Liver (tissue), 7 donors: ENCODE measurements at regions not wholly inside any gene's neighbourhood (a gene's known extent, or its start where the extent isn't known, plus 50 kb on each side); places are given as distances from the start of the nearest gene placed in this dataset.

Source experiments
- DNase-seq: peaks from one replicate; pipeline ENCODE4 v3.0.0-alpha.2; 2017; ENCODE audit warnings: low spot score
- H3K27ac ChIP-seq, 2 donors: one replicate each; pipeline ENCODE4 v1.7.0; 2013; ENCODE audit warnings: inconsistent platforms in 2 of 2, low read length in 2 of 2, control low read depth in 1 of 2, low read depth in 1 of 2, mild to moderate bottlenecking in 1 of 2
- H3K27me3 ChIP-seq, 4 donors: one replicate each; pipeline versions ENCODE4 v1.6.1 to v1.7.0; 2013; ENCODE audit warnings: low read length in 3 of 4, inconsistent platforms in 1 of 4, mild to moderate bottlenecking in 1 of 4, moderate library complexity in 1 of 4; ENCODE audit not compliant: control insufficient read depth in 4 of 4, insufficient read depth in 4 of 4
- H3K36me3 ChIP-seq, 4 donors: one replicate each; pipeline versions ENCODE4 v1.6.1 to v1.7.0; 2013; ENCODE audit warnings: low read length in 3 of 4, mild to moderate bottlenecking in 3 of 4, low read depth in 1 of 4, moderate library complexity in 1 of 4; ENCODE audit not compliant: control insufficient read depth in 4 of 4, insufficient read depth in 3 of 4
- H3K4me1 ChIP-seq, 4 donors: one replicate each; pipeline versions ENCODE4 v1.6.1 to v1.7.0; 2013; ENCODE audit warnings: low read length in 3 of 4, mild to moderate bottlenecking in 3 of 4, moderate library complexity in 1 of 4; ENCODE audit not compliant: control insufficient read depth in 4 of 4, insufficient read depth in 4 of 4
- H3K4me3 ChIP-seq, 3 donors: one replicate each; pipeline versions ENCODE4 v1.6.1 to v1.7.0; 2013; ENCODE audit warnings: low read length in 3 of 3, control low read depth in 1 of 3, low read depth in 1 of 3, mild to moderate bottlenecking in 1 of 3
- H3K9ac ChIP-seq, 2 donors: one replicate each; pipeline ENCODE4 v1.7.0; 2013; ENCODE audit warnings: low read length in 2 of 2, mild to moderate bottlenecking in 2 of 2, moderate library complexity in 2 of 2, control low read depth in 1 of 2, low read depth in 1 of 2
- H3K9me3 ChIP-seq, 4 donors: one replicate each; pipeline versions ENCODE4 v1.6.1 to v1.7.0; 2013; ENCODE audit warnings: low read length in 3 of 4; ENCODE audit not compliant: control insufficient read depth in 4 of 4
- EGR1 ChIP-seq, 2 donors: IDR thresholded peaks; 2 replicates each; pipeline ENCODE4 v1.6.1; 2016 to 2018; ENCODE audit warnings: antibody characterized with exemption in 2 of 2, low read depth in 2 of 2
- FOXA1 ChIP-seq: IDR thresholded peaks from 2 replicates; pipeline ENCODE4 v1.6.1; 2016; ENCODE audit warnings: antibody characterized with exemption
- FOXA2 ChIP-seq: IDR thresholded peaks from 2 replicates; pipeline ENCODE4 v1.6.1; 2016; ENCODE audit warnings: antibody characterized with exemption
- GABPA ChIP-seq, 2 donors: IDR thresholded peaks in 1 of 2; conservative IDR thresholded peaks in 1 of 2; 2 replicates each; pipeline ENCODE4 v1.6.1; 2016; ENCODE audit warnings: antibody characterized with exemption in 2 of 2, mild to moderate bottlenecking in 1 of 2, moderate library complexity in 1 of 2
- HNF4G ChIP-seq: IDR thresholded peaks from 2 replicates; pipeline ENCODE4 v1.6.1; 2016; ENCODE audit warnings: antibody characterized with exemption
- JUND ChIP-seq, 2 donors: IDR thresholded peaks; 2 replicates each; pipeline ENCODE4 v1.6.1; 2016; ENCODE audit warnings: antibody characterized with exemption in 2 of 2
- NR2F2 ChIP-seq: IDR thresholded peaks from 2 replicates; pipeline ENCODE4 v1.6.1; 2016; ENCODE audit warnings: antibody characterized with exemption
- RXRA ChIP-seq, 2 donors: IDR thresholded peaks; 2 replicates each; pipeline ENCODE4 v1.6.1; 2017 to 2018; ENCODE audit warnings: antibody characterized with exemption in 2 of 2, mild to moderate bottlenecking in 1 of 2
- SP1 ChIP-seq: IDR thresholded peaks from 2 replicates; pipeline ENCODE4 v1.6.1; 2018; ENCODE audit warnings: antibody characterized with exemption, mild to moderate bottlenecking
- YY1 ChIP-seq: IDR thresholded peaks from 2 replicates; pipeline ENCODE4 v1.6.1; 2016; ENCODE audit warnings: antibody characterized with exemption, mild to moderate bottlenecking
- WGBS: extraction: QIAGEN DNeasy Blood & Tissue Kit; methylation state at CpG from one replicate; pipeline ENCODE4 v1.1.7; 2013; 5-methylcytosine and 5-hydroxymethylcytosine counted together
- TF ChIP-seq, protein P1 (sequence below): IDR thresholded peaks from 2 replicates; pipeline ENCODE4 v1.6.1; 2016; ENCODE audit warnings: antibody characterized with exemption
- TF ChIP-seq, protein P2 (sequence below): IDR thresholded peaks from 2 replicates; pipeline ENCODE4 v1.6.1; 2016; ENCODE audit warnings: antibody characterized with exemption, mild to moderate bottlenecking
- TF ChIP-seq, protein P3 (sequence below): IDR thresholded peaks from 2 replicates; pipeline ENCODE4 v1.6.1; 2016; ENCODE audit warnings: antibody characterized with exemption
- TF ChIP-seq, protein P4 (sequence below): IDR thresholded peaks from 2 replicates; pipeline ENCODE4 v1.6.1; 2016; ENCODE audit warnings: antibody characterized with exemption
- donor health status: healthy.
- donor health status: healthy.
- donor health status: healthy.
- donor health status: healthy.

DNA sequence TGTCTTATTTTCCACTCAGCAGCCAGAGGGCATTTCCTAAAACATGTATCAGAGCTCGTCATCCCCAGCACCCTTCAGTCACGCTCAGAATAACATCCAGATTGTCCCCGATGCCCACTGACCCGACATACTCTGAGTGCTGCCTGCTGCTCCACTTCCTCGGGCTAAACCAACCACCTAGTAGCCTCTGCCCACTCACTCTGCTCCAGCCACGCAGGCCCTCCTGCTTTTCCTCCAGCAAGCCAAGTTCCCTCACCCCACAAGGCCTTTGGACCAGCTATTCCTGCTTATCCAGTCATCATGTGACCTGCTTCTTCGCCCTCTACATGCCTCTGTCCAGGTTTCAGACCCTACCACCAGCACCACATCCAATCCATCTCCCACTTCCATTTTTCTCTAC is 454.2 kb downstream of the CD83 start:
- TF ChIP-seq, protein P1, sequence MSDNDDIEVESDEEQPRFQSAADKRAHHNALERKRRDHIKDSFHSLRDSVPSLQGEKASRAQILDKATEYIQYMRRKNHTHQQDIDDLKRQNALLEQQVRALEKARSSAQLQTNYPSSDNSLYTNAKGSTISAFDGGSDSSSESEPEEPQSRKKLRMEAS: no peak
- TF ChIP-seq, protein P2, sequence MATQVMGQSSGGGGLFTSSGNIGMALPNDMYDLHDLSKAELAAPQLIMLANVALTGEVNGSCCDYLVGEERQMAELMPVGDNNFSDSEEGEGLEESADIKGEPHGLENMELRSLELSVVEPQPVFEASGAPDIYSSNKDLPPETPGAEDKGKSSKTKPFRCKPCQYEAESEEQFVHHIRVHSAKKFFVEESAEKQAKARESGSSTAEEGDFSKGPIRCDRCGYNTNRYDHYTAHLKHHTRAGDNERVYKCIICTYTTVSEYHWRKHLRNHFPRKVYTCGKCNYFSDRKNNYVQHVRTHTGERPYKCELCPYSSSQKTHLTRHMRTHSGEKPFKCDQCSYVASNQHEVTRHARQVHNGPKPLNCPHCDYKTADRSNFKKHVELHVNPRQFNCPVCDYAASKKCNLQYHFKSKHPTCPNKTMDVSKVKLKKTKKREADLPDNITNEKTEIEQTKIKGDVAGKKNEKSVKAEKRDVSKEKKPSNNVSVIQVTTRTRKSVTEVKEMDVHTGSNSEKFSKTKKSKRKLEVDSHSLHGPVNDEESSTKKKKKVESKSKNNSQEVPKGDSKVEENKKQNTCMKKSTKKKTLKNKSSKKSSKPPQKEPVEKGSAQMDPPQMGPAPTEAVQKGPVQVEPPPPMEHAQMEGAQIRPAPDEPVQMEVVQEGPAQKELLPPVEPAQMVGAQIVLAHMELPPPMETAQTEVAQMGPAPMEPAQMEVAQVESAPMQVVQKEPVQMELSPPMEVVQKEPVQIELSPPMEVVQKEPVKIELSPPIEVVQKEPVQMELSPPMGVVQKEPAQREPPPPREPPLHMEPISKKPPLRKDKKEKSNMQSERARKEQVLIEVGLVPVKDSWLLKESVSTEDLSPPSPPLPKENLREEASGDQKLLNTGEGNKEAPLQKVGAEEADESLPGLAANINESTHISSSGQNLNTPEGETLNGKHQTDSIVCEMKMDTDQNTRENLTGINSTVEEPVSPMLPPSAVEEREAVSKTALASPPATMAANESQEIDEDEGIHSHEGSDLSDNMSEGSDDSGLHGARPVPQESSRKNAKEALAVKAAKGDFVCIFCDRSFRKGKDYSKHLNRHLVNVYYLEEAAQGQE: no peak
- TF ChIP-seq RXRA (IDR thresholded peaks at IDR 0.05): no peak
- TF ChIP-seq EGR1 (IDR thresholded peaks at IDR 0.05; ENCODE audit: low read depth in 2 of 2): no peak
- TF ChIP-seq SP1: no peak
- TF ChIP-seq YY1: no peak
- no peak for TF ChIP-seq FOXA1
- TF ChIP-seq FOXA2: no peak
- Histone ChIP-seq H3K27ac (no peak overlapping the region), H3K4me3 (no peak overlapping the region), H3K4me1 (peaks cover 2 to 17% (median 13%) of the 10 kb centered on the region in 4 donors), H3K36me3 (no peaks in the 10 kb centered on the region), H3K27me3 (no peaks in the 10 kb centered on the region), H3K9me3 (no peaks in the 10 kb centered on the region), H3K9ac (no peak overlapping the region)
- no peak for DNase-seq
- 94% methylated on average over 7 of the region's 7 CpGs for WGBS

DNA sequence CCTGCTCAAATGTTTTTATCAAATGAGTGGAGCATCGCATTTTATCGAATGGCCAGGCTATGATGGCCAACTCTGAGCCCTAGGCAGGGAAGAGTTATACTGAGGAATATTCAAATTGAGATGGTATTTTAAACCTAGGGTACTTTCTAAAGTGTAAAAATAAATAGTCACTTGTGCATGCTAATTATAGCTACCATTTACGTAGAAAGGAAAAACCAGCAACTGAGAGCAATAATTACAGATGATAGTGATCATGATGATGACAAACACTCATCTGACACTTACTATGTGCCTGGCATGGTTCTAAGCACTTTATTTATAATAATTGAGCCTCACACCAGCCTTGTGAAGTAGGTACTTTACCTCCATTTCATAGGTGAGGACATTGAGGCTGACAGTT is 455.7 kb downstream of the CD83 start:
- no peaks in the 10 kb centered on the region for H3K9me3 ChIP-seq
- 97% methylated on average over 3 of the region's 3 CpGs for WGBS
- no peaks in the 10 kb centered on the region for H3K27me3 ChIP-seq
- no peak overlapping the region for H3K27ac ChIP-seq
- DNase-seq: no peak
- no peak overlapping the region for H3K4me3 ChIP-seq
- TF ChIP-seq, protein P2: no peak
- TF ChIP-seq YY1 (no peak), GABPA (IDR thresholded peaks at IDR 0.05 in 1 of 2, conservative IDR thresholded peaks at IDR 0.05 in 1 of 2) (no peak), RXRA (IDR thresholded peaks at IDR 0.05) (no peak), NR2F2 (no peak), JUND (IDR thresholded peaks at IDR 0.05) (no peak), FOXA1 (no peak), HNF4G (no peak)
- TF ChIP-seq, protein P3, sequence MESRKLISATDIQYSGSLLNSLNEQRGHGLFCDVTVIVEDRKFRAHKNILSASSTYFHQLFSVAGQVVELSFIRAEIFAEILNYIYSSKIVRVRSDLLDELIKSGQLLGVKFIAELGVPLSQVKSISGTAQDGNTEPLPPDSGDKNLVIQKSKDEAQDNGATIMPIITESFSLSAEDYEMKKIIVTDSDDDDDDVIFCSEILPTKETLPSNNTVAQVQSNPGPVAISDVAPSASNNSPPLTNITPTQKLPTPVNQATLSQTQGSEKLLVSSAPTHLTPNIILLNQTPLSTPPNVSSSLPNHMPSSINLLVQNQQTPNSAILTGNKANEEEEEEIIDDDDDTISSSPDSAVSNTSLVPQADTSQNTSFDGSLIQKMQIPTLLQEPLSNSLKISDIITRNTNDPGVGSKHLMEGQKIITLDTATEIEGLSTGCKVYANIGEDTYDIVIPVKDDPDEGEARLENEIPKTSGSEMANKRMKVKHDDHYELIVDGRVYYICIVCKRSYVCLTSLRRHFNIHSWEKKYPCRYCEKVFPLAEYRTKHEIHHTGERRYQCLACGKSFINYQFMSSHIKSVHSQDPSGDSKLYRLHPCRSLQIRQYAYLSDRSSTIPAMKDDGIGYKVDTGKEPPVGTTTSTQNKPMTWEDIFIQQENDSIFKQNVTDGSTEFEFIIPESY: no peak
- TF ChIP-seq, protein P4, sequence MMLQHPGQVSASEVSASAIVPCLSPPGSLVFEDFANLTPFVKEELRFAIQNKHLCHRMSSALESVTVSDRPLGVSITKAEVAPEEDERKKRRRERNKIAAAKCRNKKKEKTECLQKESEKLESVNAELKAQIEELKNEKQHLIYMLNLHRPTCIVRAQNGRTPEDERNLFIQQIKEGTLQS: no peak
- TF ChIP-seq, protein P1: no peak
- no peak overlapping the region for H3K9ac ChIP-seq
- peaks cover 0 to 5% (median 3%) of the 10 kb centered on the region in 4 donors for H3K4me1 ChIP-seq
- no peaks in the 10 kb centered on the region for H3K36me3 ChIP-seq
